Esophagus squamous epithelium (tissue), 5 donors: ENCODE measurements at regions not wholly inside any gene's neighbourhood (a gene's known extent, or its start where the extent isn't known, plus 50 kb on each side); places are given as distances from the start of the nearest gene placed in this dataset.

ENCODE experiments used
- DNase-seq: peaks from one replicate; lab custom pipeline; 2025; lab: John Stamatoyannopoulos, UW
- H3K27ac ChIP-seq, 4 donors: fragments of 200-600 bp; sonication (generic); one replicate each; pipeline ENCODE4 v1.5.1; 2016 to 2019; ENCODE audit warnings: mild to moderate bottlenecking in 1 of 4
- H3K27me3 ChIP-seq, 4 donors: fragments of 200-600 bp; sonication (generic); 1 replicate in 3 of 4; 2 replicates in 1 of 4; pipeline versions ENCODE4 v1.5.1 to v1.6.0; 2017 to 2021; ENCODE audit warnings: antibody characterized with exemption in 1 of 4
- H3K36me3 ChIP-seq, 3 donors: fragments of 200-600 bp; sonication (generic); one replicate each; pipeline ENCODE4 v1.5.1; 2016 to 2019
- H3K4me1 ChIP-seq, 3 donors: fragments of 200-600 bp; sonication (generic); one replicate each; pipeline ENCODE4 v1.5.1; 2017 to 2019
- H3K4me3 ChIP-seq, 4 donors: fragments of 200-600 bp; sonication (generic); 1 replicate in 3 of 4; 2 replicates in 1 of 4; pipeline ENCODE4 v1.5.1; 2016 to 2019; ENCODE audit warnings: mild to moderate bottlenecking in 2 of 4, moderate library complexity in 1 of 4
- H3K9me3 ChIP-seq, 3 donors: fragments of 200-600 bp; sonication (generic); one replicate each; pipeline ENCODE4 v1.5.1; 2016 to 2019
- CTCF ChIP-seq, 6 experiments: fragments of 450-650 bp in 4 of 6; fragments of 200-600 bp in 2 of 6; sonication (generic) in 2 of 6; IDR thresholded peaks; one replicate each; pipeline ENCODE4 v1.5.1; 2016 to 2019; ENCODE audit warnings: antibody characterized with exemption in 6 of 6, mild to moderate bottlenecking in 4 of 6, moderate library complexity in 4 of 6
- POLR2A ChIP-seq, 4 donors: fragments of 450-650 bp; IDR thresholded peaks; one replicate each; pipeline ENCODE4 v1.6.1; 2017; ENCODE audit warnings: antibody characterized with exemption in 4 of 4, mild to moderate bottlenecking in 4 of 4, moderate library complexity in 3 of 4
- WGBS, 2 donors: methylation state at CpG; one replicate each; pipeline ENCODE4 v1.1.5; 2018; 5-methylcytosine and 5-hydroxymethylcytosine counted together
- intact Hi-C: fragments of 100-400 bp; cut with DNase I; formaldehyde crosslinking; loops from one replicate; pipeline ENCODE4 v1.15.0; 2022
- donor health status: DM: yes; HTN: yes; CAD: no.

- no peaks in the 10 kb centered on the region for H3K4me1 ChIP-seq
- H3K27ac ChIP-seq: no peak overlapping the region
- H3K4me3 ChIP-seq: no peak overlapping the region
- intact Hi-C loops: no loop called here
- H3K36me3 ChIP-seq: no peaks in the 10 kb centered on the region
- 63 to 66% methylated on average over 9 to 10 of the region's 10 CpGs for WGBS, 2 donors
- TF ChIP-seq CTCF (IDR thresholded peaks at IDR 0.05) (no peak), POLR2A (IDR thresholded peaks at IDR 0.05) (no peak)
- H3K27me3 ChIP-seq: peaks cover 0 to 51% (median 0%) of the 10 kb centered on the region in 4 donors
- H3K9me3 ChIP-seq: no peaks in the 10 kb centered on the region
- no peak for DNase-seq
These were observed 173.1 kb upstream of the GALNT2 start for GRCh38 chr1:229893762-229894444.

- Histone ChIP-seq H3K27ac (no peak overlapping the region), H3K9me3 (no peaks in the 10 kb centered on the region), H3K4me3 (no peak overlapping the region), H3K27me3 (peaks cover 0 to 49% (median 0%) of the 10 kb centered on the region in 4 donors), H3K36me3 (no peaks in the 10 kb centered on the region), H3K4me1 (no peaks in the 10 kb centered on the region)
- DNase-seq: no peak
- TF ChIP-seq POLR2A (IDR thresholded peaks at IDR 0.05): no peak
- TF ChIP-seq CTCF (IDR thresholded peaks at IDR 0.05): no peak
- intact Hi-C loops: no loop called here
These were observed 172.5 kb upstream of the GALNT2 start for GRCh38 chr1:229894532-229894931.

- Histone ChIP-seq H3K4me3 (no peak overlapping the region), H3K9me3 (no peaks in the 10 kb centered on the region), H3K36me3 (no peaks in the 10 kb centered on the region), H3K27ac (no peak overlapping the region), H3K27me3 (peaks cover 0 to 47% (median 0%) of the 10 kb centered on the region in 4 donors), H3K4me1 (no peaks in the 10 kb centered on the region)
- no peak for DNase-seq
- TF ChIP-seq CTCF (IDR thresholded peaks at IDR 0.05) (no peak), POLR2A (IDR thresholded peaks at IDR 0.05) (no peak)
- WGBS, 2 donors: 76 to 81% methylated on average over 3 of the region's 3 CpGs
- intact Hi-C loops: no loop called here
These were observed 171.4 kb upstream of the GALNT2 start for GRCh38 chr1:229895605-229896004.

- Histone ChIP-seq H3K36me3 (no peaks in the 10 kb centered on the region), H3K4me3 (no peak overlapping the region), H3K9me3 (no peaks in the 10 kb centered on the region), H3K27me3 (peaks cover 0 to 47% (median 0%) of the 10 kb centered on the region in 4 donors), H3K4me1 (no peaks in the 10 kb centered on the region), H3K27ac (no peak overlapping the region)
- 29 to 48% methylated on average over 2 of the region's 2 CpGs for WGBS, 2 donors
- intact Hi-C loops: no loop called here
- no peak for DNase-seq
- no peak for TF ChIP-seq POLR2A (IDR thresholded peaks at IDR 0.05)
- no peak for TF ChIP-seq CTCF (IDR thresholded peaks at IDR 0.05)
These were observed 170.7 kb upstream of the GALNT2 start for GRCh38 chr1:229896306-229896705.

GRCh38 chr1:229896861-229897260, 170.2 kb upstream of the GALNT2 start:
- DNase-seq: no peak
- no peak for TF ChIP-seq POLR2A (IDR thresholded peaks at IDR 0.05)
- TF ChIP-seq CTCF (IDR thresholded peaks at IDR 0.05): no peak
- 78 to 95% methylated on average over 5 of the region's 5 CpGs for WGBS, 2 donors
- Histone ChIP-seq H3K4me1 (no peaks in the 10 kb centered on the region), H3K9me3 (no peaks in the 10 kb centered on the region), H3K27me3 (peaks cover 0 to 47% (median 0%) of the 10 kb centered on the region in 4 donors), H3K27ac (no peak overlapping the region), H3K4me3 (no peak overlapping the region), H3K36me3 (no peaks in the 10 kb centered on the region)
- intact Hi-C loops: no loop called here
